ENCODE measurements at regions not wholly inside any gene's neighbourhood (a gene's known extent, or its start where the extent isn't known, plus 50 kb on each side); places are given as distances from the start of the nearest gene placed in this dataset.
"Not testable (repeated sequence)": the region's sequence is repeated elsewhere in the genome, so short reads cannot be mapped to it uniquely, and the experiment has no call there.

DNA sequence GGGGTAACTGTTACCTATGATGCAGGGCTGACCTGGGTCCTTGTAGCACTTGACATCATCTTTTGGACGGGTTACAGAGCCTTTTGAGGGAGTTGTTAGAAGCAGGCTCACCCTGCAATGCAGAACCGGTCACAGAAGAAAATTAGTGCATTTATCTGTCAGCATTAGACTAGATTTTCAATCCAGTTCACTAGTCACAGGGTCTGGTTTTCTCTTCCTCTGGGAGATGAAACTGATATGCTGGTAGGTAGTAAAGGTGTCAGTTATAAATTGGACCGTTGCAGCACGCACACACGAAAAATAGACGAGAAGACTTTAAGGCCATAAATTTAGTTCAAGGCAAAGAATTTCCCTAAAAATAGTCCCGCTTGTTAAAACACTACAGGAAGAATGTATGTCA lies 532.3 kb upstream of the ATP11B start:
- no peak for DNase-seq (ENCODE audit: low spot score)

DNA sequence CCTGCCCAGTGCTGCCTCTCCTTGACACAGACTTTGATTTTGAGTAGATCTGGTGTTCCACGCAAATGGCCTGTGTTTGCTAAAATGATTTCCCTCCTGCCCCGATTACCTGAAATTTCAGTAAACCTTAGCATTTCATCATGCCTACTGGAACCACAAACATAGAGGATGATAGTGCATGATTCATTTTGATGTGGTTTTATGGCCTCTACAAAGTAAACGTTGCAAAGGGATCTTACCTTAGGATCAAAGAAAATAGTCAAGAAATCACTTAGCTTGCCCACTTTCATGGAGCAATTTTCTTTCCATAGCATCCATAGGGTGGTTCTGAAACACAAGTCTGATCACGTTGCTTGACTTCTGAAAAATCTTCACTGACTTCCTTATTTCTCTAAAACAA lies 524.6 kb upstream of the ATP11B start:
- DNase-seq (ENCODE audit: low spot score): no peak

DNA sequence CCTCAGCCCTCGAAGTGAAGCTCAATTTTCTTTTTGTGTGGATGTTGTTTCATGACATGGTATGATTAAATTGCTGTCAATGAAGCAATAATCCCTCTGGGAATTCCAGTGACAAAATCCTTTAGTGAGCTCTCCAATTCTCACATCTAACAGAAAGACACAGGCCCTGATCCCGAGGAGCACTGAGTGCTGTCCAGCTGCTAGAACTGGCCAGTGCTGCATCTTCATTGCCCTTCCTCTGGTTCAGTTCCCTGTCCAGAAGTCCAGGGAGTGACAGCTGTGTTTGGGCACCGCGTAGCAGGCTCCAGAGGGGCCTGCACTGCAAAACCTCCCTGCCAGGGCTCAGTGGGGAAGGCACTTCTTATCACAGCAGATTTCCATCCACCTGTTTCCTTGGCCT lies 516.8 kb upstream of the ATP11B start:
- DNase-seq (ENCODE audit: low spot score): no peak

DNA sequence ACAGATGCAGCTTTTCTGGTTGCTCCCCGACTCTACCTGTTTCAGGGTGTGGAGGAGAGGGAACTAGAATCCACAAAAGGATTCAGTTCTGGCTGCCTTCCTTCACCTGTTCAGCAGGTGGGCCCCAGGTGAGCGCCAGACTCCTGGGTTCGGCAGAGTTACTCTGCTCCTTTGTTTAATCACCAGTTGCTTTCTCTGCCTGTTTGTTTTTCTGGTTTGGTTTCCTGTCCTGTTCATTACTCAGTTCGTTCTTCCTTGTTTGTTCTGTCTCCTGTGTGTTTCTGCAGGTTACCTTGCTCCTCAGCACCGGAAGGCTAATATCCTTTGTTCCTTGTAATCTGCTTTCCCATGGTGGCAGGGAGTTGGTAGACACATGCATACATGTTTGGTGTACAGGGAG lies 508.5 kb upstream of the ATP11B start:
- DNase-seq (ENCODE audit: low spot score): no peak

DNA sequence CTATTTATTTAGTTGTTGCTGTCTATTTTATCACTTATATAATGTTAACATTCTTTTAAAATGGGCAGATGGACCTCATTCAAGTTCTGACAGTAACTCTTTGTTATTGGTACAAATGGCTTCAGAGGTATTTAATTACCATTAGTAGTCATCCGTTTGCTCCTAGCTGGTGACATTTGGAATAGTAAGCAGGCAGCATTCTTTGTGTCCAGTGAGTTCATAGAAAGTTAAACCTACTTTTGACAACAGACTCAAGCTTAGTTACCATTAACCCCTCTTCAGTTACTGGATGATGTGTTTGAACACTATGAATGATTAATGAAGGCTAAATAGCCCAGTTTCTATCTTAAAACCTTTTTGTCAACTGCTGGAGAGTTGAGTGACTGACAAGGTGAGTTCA lies 500.7 kb upstream of the ATP11B start:
- DNase-seq (ENCODE audit: low spot score): no peak

DNA sequence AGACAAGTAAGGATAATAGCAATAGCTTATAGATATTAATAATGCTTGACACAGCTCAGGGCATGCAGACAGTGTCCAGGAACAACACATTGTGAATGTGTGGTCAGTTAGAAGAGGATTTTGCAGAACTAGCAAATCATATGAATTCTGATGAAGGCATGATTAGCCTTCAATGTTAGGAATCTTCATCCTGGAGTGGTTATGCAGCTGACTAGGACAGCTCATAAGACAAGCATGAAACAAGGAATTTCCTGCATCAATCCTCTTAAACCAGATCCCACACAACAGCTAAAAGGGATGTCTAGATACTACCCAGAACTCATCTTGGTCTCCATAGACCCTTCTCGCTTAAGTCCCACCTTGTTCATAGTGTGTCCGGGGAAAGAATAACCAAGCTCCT lies 499.0 kb upstream of the ATP11B start:
- no peak for DNase-seq (ENCODE audit: low spot score)

DNA sequence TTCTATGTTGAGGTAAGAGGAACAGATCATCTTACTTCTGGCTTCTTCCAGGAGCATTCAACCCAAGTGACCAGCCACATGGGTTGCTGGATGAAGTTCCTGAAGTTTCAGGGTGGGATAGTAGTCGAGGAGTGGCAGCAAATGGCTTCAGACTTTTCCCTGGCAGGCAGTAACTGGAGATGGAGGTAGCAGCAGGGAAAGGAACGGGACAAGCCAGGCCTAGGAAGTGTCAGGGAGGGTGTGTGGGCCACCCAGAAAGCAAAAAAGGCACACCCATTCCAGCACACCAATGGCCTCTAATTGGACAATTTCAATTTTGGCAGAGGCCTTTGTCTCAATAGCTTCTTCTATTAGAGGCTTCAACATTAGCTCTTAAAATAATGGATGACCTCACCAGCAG lies 498.6 kb upstream of the ATP11B start:
- DNase-seq (ENCODE audit: low spot score): no peak

DNA sequence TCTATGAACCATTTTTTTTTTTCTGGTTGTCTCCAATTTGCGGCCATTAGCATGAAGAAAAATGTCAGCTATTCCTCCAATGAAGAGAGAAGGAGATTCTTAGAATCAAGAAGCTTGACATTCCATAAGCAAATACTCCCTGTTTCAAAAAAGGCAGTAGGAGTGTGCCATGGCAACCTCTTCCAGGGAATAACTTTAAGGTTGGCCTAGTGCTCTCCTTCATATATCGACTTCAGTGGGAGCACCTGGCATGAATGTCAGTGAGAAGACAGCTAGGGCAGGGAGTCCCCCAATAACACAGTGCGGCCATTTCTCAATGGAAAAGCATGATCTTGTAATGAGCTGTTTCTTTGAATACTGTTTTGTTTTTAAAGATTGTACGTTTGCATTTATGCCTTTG lies 493.0 kb upstream of the ATP11B start:
- no peak for DNase-seq (ENCODE audit: low spot score)

DNA sequence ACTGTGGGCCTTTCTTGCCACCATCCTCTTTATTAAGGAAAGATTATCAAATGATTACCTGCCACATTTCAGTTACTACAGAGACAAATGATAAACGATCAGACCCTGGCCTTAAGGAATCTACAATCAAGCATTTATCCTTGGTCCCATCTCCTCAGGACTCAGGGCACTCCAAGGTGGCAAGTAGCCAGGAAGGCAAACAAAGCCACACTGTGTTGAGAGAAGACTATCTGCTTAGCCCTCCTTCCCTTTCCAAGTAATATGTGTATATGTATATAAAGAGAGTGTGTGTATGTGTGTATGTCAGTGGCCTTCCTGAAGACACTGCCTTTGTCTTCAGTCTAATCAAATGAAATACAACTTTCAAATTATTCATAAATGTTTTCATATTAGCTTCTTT lies 490.1 kb upstream of the ATP11B start:
- no peak for DNase-seq (ENCODE audit: low spot score)

DNA sequence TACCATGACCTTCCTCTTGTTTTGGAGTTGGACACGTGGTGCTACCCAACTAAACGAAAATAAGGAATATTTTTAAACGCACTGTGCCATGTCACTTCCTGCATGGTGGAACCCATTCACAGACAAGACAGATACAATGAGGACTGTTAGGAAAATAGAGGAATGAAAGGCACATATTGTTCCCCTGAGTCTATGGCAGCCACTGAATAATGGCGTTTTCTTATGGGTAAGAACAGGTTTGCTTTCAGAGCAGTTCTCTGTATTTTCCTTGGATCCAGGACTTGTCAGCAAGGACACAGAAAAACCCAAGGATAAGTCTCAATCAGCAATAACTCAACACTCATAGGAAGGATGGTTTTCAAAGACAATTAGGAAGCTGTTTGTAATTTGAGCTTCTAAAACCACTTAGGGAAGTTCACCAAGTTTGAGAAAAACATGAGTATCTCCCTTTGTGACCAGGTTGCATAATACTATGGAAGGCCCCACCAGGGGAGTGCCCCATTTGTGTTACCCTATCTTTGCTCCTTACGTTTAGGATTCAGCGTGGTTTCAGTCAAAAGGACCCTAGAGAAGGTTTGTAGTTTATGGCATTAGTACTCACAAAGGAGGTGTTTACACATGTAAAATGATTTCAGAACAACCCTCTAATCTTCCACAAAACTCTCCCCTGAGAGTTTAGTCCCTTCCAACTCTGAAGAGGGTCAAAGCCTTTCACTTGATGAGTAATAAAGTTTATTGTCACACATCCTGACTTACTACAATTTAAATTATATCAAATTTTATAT lies 487.2 kb upstream of the ATP11B start:
- no peak for DNase-seq (ENCODE audit: low spot score)

DNA sequence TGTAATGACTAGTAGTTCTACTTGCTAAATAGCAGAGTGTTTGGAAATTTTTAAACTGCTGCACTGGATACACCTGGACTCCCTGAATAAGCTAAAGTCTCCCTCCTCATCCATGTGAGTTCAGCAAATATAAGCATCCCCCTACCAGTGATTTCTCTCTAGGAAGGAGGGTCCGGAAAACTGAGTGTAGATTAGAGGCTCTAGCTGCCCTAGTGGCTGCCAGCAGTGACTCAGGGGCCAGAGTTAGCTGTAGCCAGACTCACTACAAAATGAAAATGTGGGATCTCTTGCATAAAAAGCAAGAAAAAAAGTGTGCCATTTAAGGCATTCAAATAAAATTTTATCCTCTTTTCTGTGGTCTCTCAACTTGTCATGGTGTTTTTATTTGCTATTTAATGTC lies 485.0 kb upstream of the ATP11B start:
- no peak for DNase-seq (ENCODE audit: low spot score)

DNA sequence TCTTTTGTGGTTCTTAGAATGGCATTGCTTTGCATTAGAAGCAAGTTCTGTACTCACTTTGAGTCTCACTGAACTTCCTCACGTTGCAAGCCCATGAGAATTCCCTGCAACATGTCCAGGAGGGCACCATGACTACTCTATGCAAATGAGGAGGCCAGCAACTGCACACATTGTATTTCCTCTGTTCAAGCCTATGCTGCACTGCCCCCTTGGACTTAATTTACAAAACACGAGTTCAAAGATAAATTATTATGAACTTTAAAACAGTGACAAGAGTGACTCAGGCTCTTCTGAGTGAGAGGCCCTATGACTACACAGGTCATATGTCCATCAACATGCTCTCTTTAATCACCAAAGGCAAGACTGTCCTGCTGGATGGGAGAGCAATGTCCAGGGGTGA lies 484.2 kb upstream of the ATP11B start:
- DNase-seq (ENCODE audit: low spot score): no peak

DNA sequence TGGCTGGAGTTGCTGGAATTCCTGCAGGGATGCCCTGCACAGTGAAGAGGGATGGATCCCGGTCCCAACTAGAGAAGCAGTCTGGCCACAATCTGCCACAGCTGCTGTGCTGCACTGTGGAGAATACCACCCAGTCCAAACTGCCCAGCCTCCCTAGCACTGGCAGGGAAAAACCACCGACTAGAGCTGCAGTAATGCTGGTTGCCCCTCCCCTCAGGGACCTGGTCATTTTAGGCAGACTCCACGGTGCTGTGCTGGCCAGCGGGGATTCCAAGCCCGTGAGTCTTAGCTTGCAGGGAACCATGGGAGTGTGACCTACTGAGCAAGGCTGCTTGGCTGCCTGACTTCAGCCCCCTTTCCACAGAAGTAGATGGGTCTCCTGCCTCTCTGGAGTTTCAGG lies 478.0 kb upstream of the ATP11B start:
- no peak for DNase-seq (ENCODE audit: low spot score)

DNA sequence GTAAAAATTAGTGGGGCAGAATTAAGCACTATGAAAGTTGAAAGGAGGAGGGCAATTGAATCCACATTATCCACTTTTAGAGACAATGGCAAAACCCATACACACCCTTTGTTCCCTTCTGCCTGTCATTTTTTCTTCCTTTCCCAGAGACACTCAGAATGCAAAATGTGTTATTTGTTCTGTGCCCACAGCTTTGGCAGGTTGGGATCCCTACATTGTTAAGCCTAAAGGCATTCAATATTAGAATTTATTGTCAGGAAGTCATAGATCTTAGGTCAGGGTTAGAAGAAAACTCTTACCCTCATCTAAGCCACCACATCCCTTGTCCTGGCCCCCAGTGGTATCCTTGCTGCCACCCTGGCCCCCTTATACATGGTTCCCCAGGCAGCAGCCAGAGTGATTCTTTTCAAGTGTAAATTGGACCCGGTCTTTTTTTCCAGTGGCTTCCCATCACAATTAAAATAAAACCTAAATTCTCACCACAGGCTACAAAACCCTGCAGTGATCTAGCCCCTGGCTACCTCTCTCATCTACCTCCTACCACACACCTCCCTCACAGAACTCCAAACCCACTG lies 470.1 kb upstream of the ATP11B start:
- no peak for DNase-seq (ENCODE audit: low spot score)

DNA sequence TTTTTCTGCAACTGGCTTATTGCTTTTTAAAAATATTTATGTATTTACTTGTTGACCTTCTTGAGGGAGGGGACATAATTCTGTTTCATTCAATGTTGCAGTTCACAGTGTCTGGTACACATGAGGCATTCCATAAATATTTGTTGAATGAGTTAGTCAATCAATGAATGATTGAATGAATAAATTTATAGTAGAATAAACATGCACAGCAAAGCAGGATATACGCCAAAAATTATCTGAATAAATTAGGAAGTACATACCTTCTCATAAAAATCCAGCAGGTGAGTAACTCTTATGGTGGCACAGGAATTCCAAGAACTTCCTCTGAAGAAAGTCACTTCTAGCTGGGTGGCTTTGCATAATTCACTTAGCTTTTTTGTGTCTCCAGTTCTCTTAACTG lies 469.4 kb upstream of the ATP11B start:
- DNase-seq (ENCODE audit: low spot score): no peak

DNA sequence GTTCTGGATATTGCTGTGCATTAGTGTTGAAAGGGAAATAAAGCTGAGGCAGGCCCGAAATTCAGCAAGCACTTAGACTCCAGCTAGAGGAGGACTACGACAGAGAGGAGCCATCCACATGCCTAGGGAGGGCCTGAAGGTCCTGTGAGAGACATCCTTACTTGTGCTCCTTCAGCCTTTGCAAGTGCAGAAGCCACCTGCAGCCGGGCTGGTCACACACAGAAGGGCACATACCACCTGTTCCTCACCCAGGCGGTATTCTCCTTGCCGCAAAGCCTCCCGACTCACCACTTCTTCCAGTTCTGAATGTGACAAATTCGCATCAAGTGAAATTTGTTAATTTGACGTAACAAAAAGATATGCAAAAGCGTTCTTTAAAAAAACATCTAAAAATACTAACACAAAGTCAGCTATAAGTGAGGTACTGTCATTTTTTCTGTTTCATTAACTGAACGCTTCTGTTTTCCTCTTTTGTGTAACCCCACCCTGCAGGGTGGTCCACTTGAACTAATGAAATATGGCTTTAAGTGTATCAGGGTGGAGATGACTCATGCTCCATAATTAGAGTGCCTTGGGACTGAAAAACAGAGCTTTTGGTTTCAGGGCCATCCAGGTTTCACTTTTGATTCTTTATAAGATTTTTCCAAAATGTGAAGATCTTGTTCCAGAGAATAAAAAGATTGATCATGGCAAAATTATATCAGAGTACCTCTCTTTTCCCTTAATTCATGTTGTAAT lies 467.9 kb upstream of the ATP11B start:
- no peak for DNase-seq (ENCODE audit: low spot score)

DNA sequence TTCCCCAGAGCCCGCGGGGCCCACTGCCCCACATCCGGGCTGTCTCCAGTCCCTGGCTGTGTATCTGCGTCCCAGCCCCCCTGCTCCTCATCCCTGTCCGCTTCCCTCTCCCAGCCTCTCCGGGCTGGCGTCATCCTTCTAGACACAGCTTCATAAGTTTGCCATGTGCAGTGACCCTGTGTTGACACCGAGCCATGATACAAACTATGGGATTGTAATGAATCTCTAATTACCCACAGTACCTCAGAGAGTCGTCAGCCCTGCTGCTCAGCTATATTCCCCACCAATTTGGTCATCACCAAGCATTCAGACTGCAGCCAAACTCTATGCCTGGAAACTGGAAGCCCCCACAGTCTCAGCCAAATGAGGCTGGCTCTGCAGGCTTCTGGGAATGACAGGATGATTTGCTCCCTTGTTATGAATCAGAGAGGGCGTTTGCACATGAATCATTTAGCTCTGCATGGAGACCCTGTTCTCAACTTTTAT lies 466.1 kb upstream of the ATP11B start:
- DNase-seq (ENCODE audit: low spot score): no peak

DNA sequence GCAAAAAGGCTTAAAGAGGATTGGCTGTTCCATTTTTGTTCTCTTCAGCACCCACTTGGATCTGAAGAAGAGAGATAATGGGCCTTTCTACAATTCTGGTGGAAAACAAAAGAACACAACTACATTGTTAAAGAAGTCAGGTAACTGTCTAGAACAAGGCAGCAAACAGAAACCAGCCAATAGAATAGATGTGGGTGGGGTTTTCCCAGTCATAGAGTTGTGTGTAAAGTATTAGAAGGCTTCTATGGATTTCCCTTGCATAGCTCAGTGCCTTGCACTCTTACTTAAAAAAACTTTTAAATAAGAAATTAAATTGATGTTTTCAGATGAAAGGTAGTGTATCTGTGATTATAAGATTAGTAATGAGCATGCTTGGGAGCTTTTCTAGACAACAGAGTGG lies 462.7 kb upstream of the ATP11B start:
- no peak for DNase-seq (ENCODE audit: low spot score)

DNA sequence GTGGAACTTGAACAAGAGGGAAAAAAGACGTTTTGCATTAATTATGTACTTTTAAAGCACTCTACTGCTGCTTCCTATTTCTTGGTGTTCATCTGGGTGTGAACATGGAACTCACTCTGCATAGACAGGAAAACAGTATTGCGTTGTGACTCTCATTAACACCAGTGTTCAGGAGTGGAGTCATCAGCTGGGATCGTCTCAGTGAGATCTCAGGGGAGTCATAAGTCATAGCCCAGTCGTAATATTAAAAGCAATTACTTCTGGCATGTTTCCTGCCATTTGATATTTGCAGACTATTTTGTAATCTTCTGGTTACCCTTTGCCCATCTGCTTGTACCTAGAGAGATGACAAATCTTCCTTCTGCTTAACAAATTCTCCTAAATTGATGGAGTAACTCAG lies 462.0 kb upstream of the ATP11B start:
- DNase-seq (ENCODE audit: low spot score): no peak

DNA sequence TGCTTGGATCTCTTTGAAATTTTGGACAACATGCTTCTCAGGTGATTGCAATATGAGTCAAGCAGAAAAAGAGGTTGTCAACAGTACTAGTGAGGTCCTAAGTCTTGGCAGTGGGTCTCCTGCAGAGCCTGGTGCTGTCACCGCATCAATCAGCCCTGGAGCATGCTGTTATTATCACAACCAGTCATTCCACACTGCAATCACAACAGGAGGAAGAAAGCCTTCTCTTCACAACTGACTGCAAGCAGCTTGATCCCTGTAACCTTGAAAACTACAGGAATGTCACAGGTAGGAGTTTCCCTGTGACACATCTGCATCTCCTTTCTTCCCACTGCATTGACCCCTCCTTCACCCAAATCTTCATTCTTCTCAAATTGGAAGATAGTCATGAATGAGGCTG lies 451.1 kb upstream of the ATP11B start:
- no peak for DNase-seq (ENCODE audit: low spot score)

DNA sequence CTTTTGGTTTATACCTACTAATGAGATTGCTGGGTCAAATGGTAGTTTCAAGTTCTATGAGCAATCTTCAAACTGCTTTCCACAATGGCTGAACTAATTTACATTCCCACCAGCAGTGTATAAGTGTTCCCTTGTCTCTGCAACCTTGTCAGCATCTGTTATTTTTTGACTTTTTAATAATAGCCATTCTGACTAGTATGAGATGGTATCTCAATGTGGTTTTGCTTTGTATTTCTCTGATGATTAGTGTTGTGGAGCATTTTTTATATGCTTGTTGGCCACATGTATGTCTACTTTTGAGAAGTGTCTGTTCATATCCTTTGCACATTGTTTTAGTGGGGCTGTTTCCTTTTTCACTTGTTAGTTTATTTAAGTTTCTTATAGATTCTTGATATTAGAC lies 449.3 kb upstream of the ATP11B start:
- DNase-seq (ENCODE audit: low spot score): not testable (repeated sequence)

DNA sequence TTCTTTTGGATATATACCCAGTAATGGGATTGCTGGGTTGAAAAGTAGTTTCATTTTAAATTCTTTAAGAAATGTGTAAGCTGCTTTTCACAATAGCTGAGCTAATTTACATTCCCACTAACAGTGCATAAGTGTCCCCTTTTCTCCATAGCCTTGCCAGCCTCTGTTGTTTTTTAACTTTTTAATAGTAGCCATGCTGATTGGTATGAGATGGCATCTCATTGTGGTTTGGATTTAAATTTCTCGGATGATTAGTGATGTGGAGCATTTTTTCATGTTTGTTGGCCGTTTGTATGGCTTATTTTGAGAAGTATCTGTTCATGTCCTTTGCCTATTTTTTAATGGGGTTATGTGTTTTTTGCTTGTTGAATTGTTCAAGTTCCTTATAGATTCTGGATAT lies 444.3 kb upstream of the ATP11B start:
- no peak for DNase-seq (ENCODE audit: low spot score)

DNA sequence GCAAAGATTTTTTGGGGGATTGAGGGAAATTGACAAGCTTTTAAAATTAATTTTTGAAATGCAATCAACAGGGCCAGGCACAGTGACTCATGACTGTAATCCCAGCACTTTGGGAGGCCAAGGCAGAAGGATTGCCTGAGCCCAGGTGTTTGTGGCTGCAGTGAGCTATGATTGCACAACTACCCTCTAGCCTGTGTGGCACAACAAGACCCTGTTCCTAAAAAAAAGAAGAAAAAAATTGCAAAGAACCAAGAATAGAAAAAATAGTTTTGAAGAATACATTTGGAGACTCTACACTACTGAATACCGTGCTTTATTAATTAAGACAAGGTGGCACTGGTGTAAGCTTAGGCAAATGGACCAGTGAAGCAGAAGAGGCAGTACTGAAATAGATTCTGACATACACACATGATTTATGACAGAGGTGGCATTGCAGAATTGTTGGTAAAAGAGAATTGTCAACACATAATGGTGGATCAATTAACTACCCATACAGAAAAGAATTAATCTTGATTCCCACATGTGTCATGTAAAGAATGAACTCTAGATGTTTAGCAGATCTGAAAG lies 443.3 kb upstream of the ATP11B start:
- no peak for DNase-seq (ENCODE audit: low spot score)

Measured in hematopoietic multipotent progenitor cell treated with erythropoietin and hydrocortisone succinate and interleukin-3 and kit ligand, for 15 days (in vitro differentiated cells).